MM.1S (cell line): ENCODE measurements at regions not wholly inside any gene's neighbourhood (a gene's known extent, or its start where the extent isn't known, plus 50 kb on each side); places are given as distances from the start of the nearest gene placed in this dataset.

ENCODE experiments used
- DNase-seq: peaks from one replicate; pipeline ENCODE4 v3.0.0-alpha.2; 2015
- H2AFZ ChIP-seq: fragments of 300-600 bp; sonication (generic); 2 replicates; pipeline ENCODE4 v1.6.0; 2016; ENCODE audit warnings: antibody characterized with exemption, low read length
- H3F3A ChIP-seq: fragments of 300-600 bp; sonication (generic); 2 replicates; pipeline ENCODE4 v1.6.1; 2016; ENCODE audit warnings: mild to moderate bottlenecking, antibody characterized with exemption, low read length, moderate library complexity, mixed read lengths; ENCODE audit not compliant: insufficient read depth
- H3K27ac ChIP-seq: fragments of 300-600 bp; sonication (generic); 2 replicates; pipeline ENCODE4 v1.5.1; 2016; ENCODE audit warnings: mild to moderate bottlenecking, low read length
- H3K27me3 ChIP-seq: fragments of 300-600 bp; sonication (generic); replicated peaks from 2 replicates; pipeline ENCODE4 v1.6.0; 2016; ENCODE audit warnings: low read length; ENCODE audit not compliant: insufficient read depth
- H3K36me3 ChIP-seq: fragments of 300-600 bp; sonication (generic); replicated peaks from 2 replicates; pipeline ENCODE4 v1.6.1; 2016; ENCODE audit warnings: mild to moderate bottlenecking, low read length, mixed read lengths; ENCODE audit not compliant: insufficient read depth
- H3K4me1 ChIP-seq: fragments of 300-600 bp; sonication (generic); 2 replicates; pipeline ENCODE4 v1.6.1; 2016; ENCODE audit warnings: low read length, mixed read lengths
- H3K4me2 ChIP-seq: fragments of 300-600 bp; sonication (generic); 2 replicates; pipeline ENCODE4 v1.6.0; 2016; ENCODE audit warnings: low read depth, low read length
- H3K4me3 ChIP-seq: fragments of 300-600 bp; sonication (generic); 2 replicates; pipeline ENCODE4 v1.5.1; 2016; ENCODE audit warnings: low read length, mixed read lengths
- H3K79me2 ChIP-seq: fragments of 300-600 bp; sonication (generic); 2 replicates; pipeline ENCODE4 v1.6.1; 2016; ENCODE audit warnings: mixed run types, low read length, mixed read lengths
- H3K9ac ChIP-seq: fragments of 300-600 bp; sonication (generic); 2 replicates; pipeline ENCODE4 v1.6.1; 2016; ENCODE audit warnings: low read length, mixed read lengths
- H3K9me2 ChIP-seq: fragments of 300-600 bp; sonication (generic); replicated peaks from 2 replicates; pipeline ENCODE4 v1.6.1; 2016; ENCODE audit warnings: mild to moderate bottlenecking, low read length, mixed read lengths; ENCODE audit not compliant: insufficient read depth
- H3K9me3 ChIP-seq: fragments of 300-600 bp; sonication (generic); replicated peaks from 2 replicates; pipeline ENCODE4 v1.6.1; 2016; ENCODE audit warnings: mild to moderate bottlenecking, low read length, mixed read lengths; ENCODE audit not compliant: insufficient read depth
- H4K20me1 ChIP-seq: fragments of 300-600 bp; sonication (generic); 2 replicates; pipeline ENCODE4 v1.6.1; 2016; ENCODE audit warnings: mild to moderate bottlenecking, low read length, moderate library complexity, mixed read lengths; ENCODE audit not compliant: insufficient read depth
- EZH2 ChIP-seq: fragments of 300-600 bp; sonication (generic); optimal IDR thresholded peaks from 2 replicates; pipeline ENCODE3; 2017; ENCODE audit warnings: low read depth, mild to moderate bottlenecking, antibody characterized with exemption, low read length, mixed read lengths
- EZH2phosphoT487 ChIP-seq: fragments of 300-600 bp; sonication (generic); IDR thresholded peaks from 2 replicates; pipeline ENCODE4 v1.6.1; 2018; ENCODE audit warnings: antibody characterized with exemption, low read length
- TF ChIP-seq, protein P1 (sequence below): fragments of 300-600 bp; sonication (generic); IDR thresholded peaks from 2 replicates; pipeline ENCODE4 v1.5.1; 2016; ENCODE audit warnings: antibody characterized with exemption, low read length, mixed read lengths

GRCh38 chr6:81694855-81695254 lies 57.6 kb downstream of the TENT5A start:
- Histone ChIP-seq H3K4me1 (no peaks in the 10 kb centered on the region; the same call in 1 of the 2 replicates), H2AFZ (no peak overlapping the region), H3K4me3 (no peak overlapping the region), H3K4me2 (no peak overlapping the region), H4K20me1 (no peaks in the 10 kb centered on the region), H3K9me3 (no peaks in the 10 kb centered on the region), H3K27ac (no peak overlapping the region), H3K9me2 (no peaks in the 10 kb centered on the region), H3K9ac (no peak overlapping the region), H3F3A (no peaks in the 10 kb centered on the region), H3K79me2 (no peaks in the 10 kb centered on the region), H3K27me3 (no peaks in the 10 kb centered on the region), H3K36me3 (no peaks in the 10 kb centered on the region)
- no peak for DNase-seq
- TF ChIP-seq EZH2phosphoT487 (no peak), EZH2 (no peak)
- TF ChIP-seq, protein P1, sequence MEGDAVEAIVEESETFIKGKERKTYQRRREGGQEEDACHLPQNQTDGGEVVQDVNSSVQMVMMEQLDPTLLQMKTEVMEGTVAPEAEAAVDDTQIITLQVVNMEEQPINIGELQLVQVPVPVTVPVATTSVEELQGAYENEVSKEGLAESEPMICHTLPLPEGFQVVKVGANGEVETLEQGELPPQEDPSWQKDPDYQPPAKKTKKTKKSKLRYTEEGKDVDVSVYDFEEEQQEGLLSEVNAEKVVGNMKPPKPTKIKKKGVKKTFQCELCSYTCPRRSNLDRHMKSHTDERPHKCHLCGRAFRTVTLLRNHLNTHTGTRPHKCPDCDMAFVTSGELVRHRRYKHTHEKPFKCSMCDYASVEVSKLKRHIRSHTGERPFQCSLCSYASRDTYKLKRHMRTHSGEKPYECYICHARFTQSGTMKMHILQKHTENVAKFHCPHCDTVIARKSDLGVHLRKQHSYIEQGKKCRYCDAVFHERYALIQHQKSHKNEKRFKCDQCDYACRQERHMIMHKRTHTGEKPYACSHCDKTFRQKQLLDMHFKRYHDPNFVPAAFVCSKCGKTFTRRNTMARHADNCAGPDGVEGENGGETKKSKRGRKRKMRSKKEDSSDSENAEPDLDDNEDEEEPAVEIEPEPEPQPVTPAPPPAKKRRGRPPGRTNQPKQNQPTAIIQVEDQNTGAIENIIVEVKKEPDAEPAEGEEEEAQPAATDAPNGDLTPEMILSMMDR: no peak

GRCh38 chr6:81694207-81694606 lies 58.3 kb downstream of the TENT5A start:
- Histone ChIP-seq H4K20me1 (no peaks in the 10 kb centered on the region), H3K9ac (no peak overlapping the region), H3K4me2 (no peak overlapping the region), H3K79me2 (no peaks in the 10 kb centered on the region), H3K4me1 (no peaks in the 10 kb centered on the region; the same call in 1 of the 2 replicates), H3K9me2 (no peaks in the 10 kb centered on the region), H3K36me3 (no peaks in the 10 kb centered on the region), H3F3A (no peaks in the 10 kb centered on the region), H3K27ac (no peak overlapping the region), H3K27me3 (no peaks in the 10 kb centered on the region), H3K4me3 (no peak overlapping the region), H2AFZ (no peak overlapping the region), H3K9me3 (no peaks in the 10 kb centered on the region)
- DNase-seq: no peak
- TF ChIP-seq, protein P1: no peak
- TF ChIP-seq EZH2phosphoT487: no peak
- no peak for TF ChIP-seq EZH2

- H3K27me3 ChIP-seq: no peaks in the 10 kb centered on the region
These were observed 59.2 kb downstream of the TENT5A start for GRCh38 chr6:81693266-81693665.

More at GRCh38 chr6:81693266-81693665, 59.2 kb downstream of the TENT5A start:
- no peak overlapping the region for H3K4me3 ChIP-seq
- no peaks in the 10 kb centered on the region for H3K9me2 ChIP-seq
- no peaks in the 10 kb centered on the region for H3K9me3 ChIP-seq
- no peak overlapping the region for H2AFZ ChIP-seq
- no peak overlapping the region for H3K4me2 ChIP-seq
- no peak overlapping the region for H3K9ac ChIP-seq
- H3K79me2 ChIP-seq: no peaks in the 10 kb centered on the region
- DNase-seq: no peak
- H3K4me1 ChIP-seq: no peaks in the 10 kb centered on the region; the same call in 1 of the 2 replicates
- TF ChIP-seq, protein P1: no peak
- no peak for TF ChIP-seq EZH2
- H4K20me1 ChIP-seq: no peaks in the 10 kb centered on the region
- H3F3A ChIP-seq: no peaks in the 10 kb centered on the region
- no peak overlapping the region for H3K27ac ChIP-seq
- no peaks in the 10 kb centered on the region for H3K36me3 ChIP-seq
